ENCODE measurements at regions not wholly inside any gene's neighbourhood (a gene's known extent, or its start where the extent isn't known, plus 50 kb on each side); places are given as distances from the start of the nearest gene placed in this dataset.

DNA sequence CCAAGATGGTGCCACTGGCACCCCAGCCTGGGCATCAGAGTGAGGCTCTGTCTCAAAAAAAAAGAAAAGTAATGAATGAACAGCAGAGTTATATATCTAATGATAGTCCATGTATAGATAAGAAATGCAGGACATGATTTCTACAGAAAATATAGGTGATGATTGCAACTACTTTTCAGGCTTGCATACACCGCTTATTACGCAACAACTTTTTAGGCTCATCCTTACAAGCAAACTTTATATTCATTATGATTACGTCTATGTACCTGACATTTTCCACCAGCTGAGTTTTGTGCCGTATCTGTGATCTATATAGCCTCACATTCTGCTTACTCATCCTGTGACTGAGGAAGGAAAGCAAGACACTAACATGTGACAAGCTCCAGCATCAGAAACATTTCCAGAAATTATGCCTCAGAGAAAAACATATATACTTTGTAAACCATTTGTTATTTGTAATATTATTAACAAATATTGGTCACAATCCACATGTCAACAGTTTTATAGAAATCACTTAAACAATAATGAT is 906.3 kb downstream of the ZPLD1 start:
- TF ChIP-seq, protein P1, sequence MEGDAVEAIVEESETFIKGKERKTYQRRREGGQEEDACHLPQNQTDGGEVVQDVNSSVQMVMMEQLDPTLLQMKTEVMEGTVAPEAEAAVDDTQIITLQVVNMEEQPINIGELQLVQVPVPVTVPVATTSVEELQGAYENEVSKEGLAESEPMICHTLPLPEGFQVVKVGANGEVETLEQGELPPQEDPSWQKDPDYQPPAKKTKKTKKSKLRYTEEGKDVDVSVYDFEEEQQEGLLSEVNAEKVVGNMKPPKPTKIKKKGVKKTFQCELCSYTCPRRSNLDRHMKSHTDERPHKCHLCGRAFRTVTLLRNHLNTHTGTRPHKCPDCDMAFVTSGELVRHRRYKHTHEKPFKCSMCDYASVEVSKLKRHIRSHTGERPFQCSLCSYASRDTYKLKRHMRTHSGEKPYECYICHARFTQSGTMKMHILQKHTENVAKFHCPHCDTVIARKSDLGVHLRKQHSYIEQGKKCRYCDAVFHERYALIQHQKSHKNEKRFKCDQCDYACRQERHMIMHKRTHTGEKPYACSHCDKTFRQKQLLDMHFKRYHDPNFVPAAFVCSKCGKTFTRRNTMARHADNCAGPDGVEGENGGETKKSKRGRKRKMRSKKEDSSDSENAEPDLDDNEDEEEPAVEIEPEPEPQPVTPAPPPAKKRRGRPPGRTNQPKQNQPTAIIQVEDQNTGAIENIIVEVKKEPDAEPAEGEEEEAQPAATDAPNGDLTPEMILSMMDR (IDR thresholded peaks at IDR 0.05; ENCODE audit: unreplicated experiment in 3 of 3) = no peak
- Mint-ChIP-seq H3K27me3 (ENCODE audit: low read depth) (no peaks in the 10 kb centered on the region), H3K4me3 (no peak overlapping the region), H3K4me1 (no peaks in the 10 kb centered on the region), H3K9me3 (no peaks in the 10 kb centered on the region), H3K27ac (no peak overlapping the region), H3K36me3 (ENCODE audit: low read depth) (no peaks in the 10 kb centered on the region)

DNA sequence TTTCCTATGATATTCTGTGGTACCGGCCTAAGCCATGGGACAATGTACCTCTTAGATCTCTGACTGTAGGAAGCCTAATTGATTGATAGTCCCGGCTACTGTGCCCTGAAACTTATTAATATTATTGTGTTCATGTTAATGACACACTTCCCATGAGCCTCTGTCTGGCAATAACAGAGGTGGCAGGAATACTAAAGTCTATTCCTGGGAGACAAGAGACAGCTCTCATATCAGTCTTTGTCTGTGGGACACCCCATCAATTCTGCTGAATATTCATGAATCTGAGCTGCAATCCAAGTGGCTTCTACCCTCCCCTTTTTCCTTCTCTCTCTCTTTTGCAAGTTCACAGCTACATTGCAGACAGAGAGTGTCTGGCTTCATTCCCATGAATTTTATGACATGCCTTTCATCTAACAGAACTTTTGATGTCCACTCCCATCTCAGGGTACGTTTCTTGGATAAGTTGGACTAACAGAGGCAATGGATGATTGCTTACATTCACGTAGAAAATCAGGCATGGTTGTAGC is 907.5 kb downstream of the ZPLD1 start:
- H3K4me3 Mint-ChIP-seq = no peak overlapping the region
- TF ChIP-seq, protein P1 (IDR thresholded peaks at IDR 0.05; ENCODE audit: unreplicated experiment in 3 of 3) = no peak
- H3K27me3 Mint-ChIP-seq (ENCODE audit: low read depth) = no peaks in the 10 kb centered on the region
- no peaks in the 10 kb centered on the region for H3K9me3 Mint-ChIP-seq
- no peak overlapping the region for H3K27ac Mint-ChIP-seq
- H3K4me1 Mint-ChIP-seq = no peaks in the 10 kb centered on the region
- no peaks in the 10 kb centered on the region for H3K36me3 Mint-ChIP-seq (ENCODE audit: low read depth)

DNA sequence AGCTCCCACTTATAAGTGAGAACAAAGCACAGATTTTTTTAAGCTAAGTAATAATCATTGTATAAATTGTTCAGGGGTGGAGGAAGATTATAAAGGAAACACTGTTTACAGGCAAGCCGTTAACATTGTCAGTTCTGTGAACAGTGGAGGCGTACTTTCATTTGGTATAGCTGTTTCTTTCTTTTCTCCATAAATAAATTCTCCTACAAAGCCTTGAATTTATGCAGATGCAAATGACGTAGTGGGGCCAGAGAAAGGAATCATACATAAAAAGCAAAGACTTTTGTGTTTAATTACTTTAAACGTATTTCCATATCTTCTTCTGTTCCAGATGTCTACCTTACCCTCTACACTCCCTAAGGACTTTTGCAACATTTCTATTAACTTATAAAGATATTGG is 914.9 kb downstream of the ZPLD1 start:
- Mint-ChIP-seq H3K27ac (no peak overlapping the region), H3K4me3 (no peak overlapping the region), H3K9me3 (no peaks in the 10 kb centered on the region), H3K4me1 (no peaks in the 10 kb centered on the region), H3K27me3 (ENCODE audit: low read depth) (no peaks in the 10 kb centered on the region), H3K36me3 (ENCODE audit: low read depth) (no peaks in the 10 kb centered on the region)
- TF ChIP-seq, protein P1 (IDR thresholded peaks at IDR 0.05; ENCODE audit: unreplicated experiment in 3 of 3) = no peak

DNA sequence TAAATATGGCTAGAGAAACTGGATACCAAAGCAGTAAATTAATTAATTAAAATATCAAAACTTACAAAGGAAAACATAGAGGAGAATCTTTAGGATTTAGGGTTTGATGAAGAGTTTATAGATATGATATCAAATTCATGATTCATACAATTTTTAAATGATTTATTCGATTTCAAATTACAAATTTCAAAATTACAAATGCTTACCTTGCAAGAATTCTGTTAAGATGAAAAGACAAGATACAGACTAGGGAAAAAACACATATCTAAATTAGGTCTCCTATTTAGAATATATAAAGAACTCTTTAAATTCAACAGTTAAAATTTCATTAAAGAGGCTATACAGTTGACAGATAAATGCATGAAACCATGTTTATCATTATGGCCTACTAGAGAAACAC is 930.7 kb downstream of the ZPLD1 start:
- Mint-ChIP-seq H3K4me1 (no peaks in the 10 kb centered on the region), H3K36me3 (ENCODE audit: low read depth) (no peaks in the 10 kb centered on the region), H3K27me3 (ENCODE audit: low read depth) (no peaks in the 10 kb centered on the region), H3K27ac (no peak overlapping the region), H3K9me3 (no peaks in the 10 kb centered on the region), H3K4me3 (no peak overlapping the region)
- TF ChIP-seq, protein P1 (IDR thresholded peaks at IDR 0.05; ENCODE audit: unreplicated experiment in 3 of 3) = no peak

DNA sequence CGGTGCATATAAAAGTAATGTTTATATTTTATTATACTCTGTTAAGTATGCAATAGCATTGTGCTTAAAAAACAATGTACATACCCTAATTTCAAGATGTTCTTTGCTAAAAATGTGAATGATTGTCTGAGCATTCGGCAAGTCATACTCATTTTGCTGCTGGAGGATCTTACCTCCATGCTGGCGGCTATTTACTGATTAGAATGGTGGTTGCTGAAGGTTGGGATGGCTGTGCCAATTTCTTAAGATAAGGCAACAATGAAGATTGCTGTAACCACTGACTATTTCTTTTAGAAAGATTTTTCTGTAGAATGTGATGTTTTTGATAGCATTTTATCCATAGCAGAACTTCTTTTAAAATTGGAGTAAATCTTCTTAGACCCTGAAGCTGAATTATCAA is 932.7 kb downstream of the ZPLD1 start:
- H3K36me3 Mint-ChIP-seq (ENCODE audit: low read depth) = no peaks in the 10 kb centered on the region
- H3K4me3 Mint-ChIP-seq = no peak overlapping the region
- TF ChIP-seq, protein P1 (IDR thresholded peaks at IDR 0.05; ENCODE audit: unreplicated experiment in 3 of 3) = no peak
- H3K4me1 Mint-ChIP-seq = no peaks in the 10 kb centered on the region
- no peak overlapping the region for H3K27ac Mint-ChIP-seq
- no peaks in the 10 kb centered on the region for H3K9me3 Mint-ChIP-seq
- H3K27me3 Mint-ChIP-seq (ENCODE audit: low read depth) = no peaks in the 10 kb centered on the region

DNA sequence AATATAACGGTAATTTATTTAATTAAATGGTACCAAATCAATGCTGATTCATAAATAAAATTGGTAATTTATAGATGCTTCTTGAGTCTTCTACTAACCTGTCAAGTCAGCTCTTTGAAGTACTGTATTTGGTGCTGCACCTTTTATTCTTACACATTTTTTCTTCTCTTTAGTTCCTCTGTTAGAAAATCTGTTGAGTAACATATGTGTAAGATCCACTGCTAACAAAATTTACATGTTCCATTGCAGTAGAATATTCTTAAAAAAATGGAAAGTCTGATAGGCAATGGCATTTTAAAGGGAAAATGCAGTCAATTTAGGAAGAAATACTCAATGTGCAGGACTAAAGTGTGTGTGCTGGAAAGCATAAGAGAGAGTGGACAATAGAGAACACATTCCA is 936.6 kb downstream of the ZPLD1 start:
- TF ChIP-seq, protein P1 (IDR thresholded peaks at IDR 0.05; ENCODE audit: unreplicated experiment in 3 of 3) = no peak
- Mint-ChIP-seq H3K36me3 (ENCODE audit: low read depth) (no peaks in the 10 kb centered on the region), H3K27ac (no peak overlapping the region), H3K27me3 (ENCODE audit: low read depth) (no peaks in the 10 kb centered on the region), H3K9me3 (no peaks in the 10 kb centered on the region), H3K4me3 (no peak overlapping the region), H3K4me1 (no peaks in the 10 kb centered on the region)
